GM21528 (cell line): ENCODE measurements at regions not wholly inside any gene's neighbourhood (a gene's known extent, or its start where the extent isn't known, plus 50 kb on each side); places are given as distances from the start of the nearest gene placed in this dataset.
"Not testable (repeated sequence)": the region's sequence is repeated elsewhere in the genome, so short reads cannot be mapped to it uniquely, and the experiment has no call there.

Experiments
- ATAC-seq: cut with Tn5 transposase; IDR thresholded peaks from one replicate; pipeline ENCODE4 v1.9.1; 2021; ENCODE audit warnings: mild to moderate bottlenecking, moderate library complexity; ENCODE audit not compliant: unreplicated experiment, low FRiP score

DNA sequence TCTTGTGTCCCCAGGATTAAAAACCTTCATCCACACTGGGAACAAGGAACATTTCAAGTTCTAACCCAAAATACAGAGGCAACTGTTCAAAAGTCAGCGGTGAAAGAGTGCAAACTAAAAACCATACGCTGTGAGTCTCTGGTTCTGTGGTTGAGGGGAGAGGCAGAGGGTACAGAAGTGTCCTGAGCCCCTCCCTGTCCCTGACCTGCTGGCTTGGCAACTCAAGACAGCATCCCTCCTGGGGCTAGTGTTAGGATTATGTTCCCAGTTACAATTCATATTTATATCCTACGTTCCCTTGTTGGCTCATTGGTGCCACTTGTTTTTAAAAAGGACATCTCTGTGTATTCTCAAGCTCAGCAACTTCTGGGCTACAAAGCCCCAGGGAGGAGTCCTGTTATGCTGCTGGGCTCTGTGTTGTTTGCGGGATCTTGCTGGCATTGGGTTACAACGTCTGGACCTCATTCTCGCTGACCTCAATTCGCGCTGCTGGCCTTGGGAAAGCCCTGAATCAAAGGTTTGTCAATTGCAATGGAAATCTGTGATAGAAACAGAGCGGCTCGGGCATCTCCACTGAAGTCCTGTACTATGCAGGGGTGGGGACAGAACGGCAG, 420.8 kb downstream of the FUT8 start:
- no peak for ATAC-seq

DNA sequence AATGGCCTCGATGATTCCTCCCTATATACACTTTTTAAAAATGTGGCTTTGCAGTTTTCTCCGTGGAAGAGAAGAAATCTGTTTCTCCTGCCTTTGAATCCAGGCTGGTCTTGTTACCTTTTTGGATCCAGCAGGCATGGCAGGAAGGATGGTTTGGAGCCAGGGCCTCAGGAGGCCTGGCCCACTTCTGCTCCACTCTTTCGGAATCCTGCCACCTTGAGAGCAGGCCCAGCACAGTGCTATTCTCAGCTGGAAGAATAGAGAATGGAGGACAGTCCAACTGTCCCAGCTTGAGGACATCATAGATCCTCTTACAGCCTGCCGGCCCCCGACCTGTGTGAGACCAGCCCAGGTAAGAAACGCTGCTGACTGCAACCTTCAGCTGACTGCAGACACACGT, 421.5 kb downstream of the FUT8 start:
- ATAC-seq = no peak

DNA sequence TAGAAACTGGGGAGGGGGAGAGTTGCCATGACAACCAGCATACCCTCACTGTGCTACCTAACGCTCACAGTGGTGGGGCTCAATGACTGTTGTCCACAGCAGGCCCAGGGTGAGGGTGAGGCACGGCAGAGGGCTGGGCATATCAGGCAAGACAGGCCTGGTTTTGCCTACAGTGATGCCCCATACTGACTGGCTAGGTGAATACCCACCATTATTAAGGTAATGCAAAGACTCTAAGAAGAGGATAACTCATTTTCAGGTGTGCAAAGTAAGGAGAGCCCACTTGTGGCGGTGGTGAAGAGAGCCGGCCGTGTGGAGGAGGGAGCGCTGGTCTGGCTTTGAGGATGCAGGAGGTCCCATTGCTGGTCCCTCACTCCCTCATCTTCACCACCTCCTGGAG, 422.3 kb downstream of the FUT8 start:
- ATAC-seq = no peak

DNA sequence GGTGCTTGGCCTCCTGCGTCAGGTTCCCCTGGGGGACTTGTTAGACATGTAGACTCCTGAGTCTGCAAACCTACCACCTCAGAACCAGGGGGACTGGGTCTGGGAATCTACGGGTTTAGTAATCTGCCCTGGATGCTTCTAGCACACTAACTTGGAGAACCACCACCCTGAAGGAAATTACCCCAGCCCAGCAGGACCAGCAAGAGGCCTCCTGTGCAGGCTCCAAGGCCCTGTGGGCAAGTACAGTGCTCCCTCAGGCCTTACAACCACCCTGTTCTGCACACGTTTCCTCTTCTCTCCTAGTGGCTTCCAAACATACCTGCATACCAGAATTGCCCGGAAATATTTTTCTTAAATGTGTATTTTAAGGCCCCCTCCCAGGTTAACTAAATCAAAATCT, 423.0 kb downstream of the FUT8 start:
- ATAC-seq = no peak

DNA sequence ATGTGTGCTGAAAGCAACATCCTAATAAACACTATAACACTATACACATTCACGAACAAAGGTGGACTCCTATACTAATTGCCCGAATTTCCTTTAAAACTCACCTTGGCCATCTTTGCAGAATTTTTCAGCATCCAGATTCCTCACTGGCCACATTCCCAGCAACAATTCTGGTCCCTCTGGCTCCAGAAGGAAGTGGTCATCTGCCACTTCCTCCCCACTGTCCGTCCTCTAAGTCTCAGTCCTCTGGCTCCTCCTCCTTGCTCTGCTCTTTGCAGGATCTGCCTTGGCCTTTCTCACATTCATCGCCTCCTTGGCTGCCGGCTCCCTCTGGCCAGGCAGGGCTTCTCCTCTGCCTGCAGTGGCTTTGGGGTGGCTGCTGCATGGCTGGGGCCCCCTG, 426.0 kb downstream of the FUT8 start:
- no peak for ATAC-seq

DNA sequence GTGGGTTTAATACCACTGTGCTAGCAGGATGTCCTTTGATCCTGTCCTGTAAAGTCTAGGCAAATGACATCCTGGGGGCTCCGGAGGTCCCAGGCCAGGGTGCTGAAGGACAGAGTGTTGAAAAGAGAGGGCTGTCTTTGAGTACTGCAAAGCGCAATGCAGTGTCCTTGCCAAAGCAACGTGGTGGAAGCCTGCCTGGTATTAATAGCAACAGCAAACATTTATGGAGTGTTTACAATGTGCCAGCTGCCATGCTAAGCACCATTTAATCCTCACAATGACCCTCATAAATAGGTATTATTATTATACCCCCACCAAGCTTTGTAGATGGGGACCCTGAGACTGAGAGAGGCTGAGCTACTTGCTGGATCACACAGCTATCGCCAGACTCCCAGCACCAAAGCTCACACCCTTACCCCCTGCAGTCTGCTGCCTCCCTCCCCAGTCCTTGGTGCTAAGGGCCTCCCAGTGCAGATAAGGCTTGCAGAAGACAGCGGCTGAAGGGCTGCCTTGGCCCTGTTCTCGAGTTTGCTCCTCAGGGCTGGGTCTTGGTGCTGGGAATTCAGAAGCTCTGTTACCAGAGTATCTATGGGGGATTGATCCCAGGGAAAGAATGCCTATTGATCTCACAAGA, 427.7 kb downstream of the FUT8 start:
- ATAC-seq = no peak

DNA sequence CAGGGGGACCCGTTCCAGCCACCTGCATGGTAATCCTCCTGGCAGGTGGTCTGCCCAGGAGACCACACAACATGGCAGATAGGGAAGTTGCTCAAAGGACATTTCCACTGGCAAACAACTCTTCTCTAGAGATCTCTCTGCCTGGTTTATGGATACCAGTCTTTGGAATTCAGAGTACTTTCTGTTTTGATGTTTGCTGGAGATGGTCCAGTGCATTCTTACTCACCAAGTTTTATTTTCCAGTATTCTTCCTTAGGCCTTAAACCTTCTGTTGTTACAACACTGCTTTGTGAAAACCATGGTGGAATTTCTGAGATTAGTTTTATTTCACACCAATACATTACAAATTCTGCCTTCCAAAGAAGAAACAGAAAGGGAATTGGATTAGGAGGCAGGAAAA, 428.3 kb downstream of the FUT8 start:
- no peak for ATAC-seq

- ATAC-seq = no peak
Observed at GRCh38 chr14:65846196-65846868, 433.8 kb downstream of the FUT8 start.

GRCh38 chr14:65847075-65847847, 434.7 kb downstream of the FUT8 start:
- peak; percentile 76 for ATAC-seq

DNA sequence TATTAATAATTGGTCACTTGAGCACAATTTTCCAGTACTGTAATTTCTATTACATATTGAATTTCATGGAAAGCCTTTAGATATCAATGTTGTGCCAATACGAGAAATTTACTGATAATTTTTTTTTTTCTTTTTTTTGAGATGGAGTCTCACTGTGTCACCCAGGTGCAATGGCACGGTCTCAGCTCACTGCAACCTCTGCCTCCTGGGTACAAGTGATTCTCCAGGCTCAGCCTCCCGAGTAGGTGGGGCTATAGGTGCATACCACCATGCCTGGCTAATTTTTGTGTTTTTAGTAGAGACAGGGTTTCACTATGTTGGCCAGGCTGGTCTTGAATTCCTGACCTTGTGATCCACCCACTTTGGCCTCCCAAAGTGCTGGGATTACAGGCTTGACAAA, 435.4 kb downstream of the FUT8 start:
- ATAC-seq = not testable (repeated sequence)

DNA sequence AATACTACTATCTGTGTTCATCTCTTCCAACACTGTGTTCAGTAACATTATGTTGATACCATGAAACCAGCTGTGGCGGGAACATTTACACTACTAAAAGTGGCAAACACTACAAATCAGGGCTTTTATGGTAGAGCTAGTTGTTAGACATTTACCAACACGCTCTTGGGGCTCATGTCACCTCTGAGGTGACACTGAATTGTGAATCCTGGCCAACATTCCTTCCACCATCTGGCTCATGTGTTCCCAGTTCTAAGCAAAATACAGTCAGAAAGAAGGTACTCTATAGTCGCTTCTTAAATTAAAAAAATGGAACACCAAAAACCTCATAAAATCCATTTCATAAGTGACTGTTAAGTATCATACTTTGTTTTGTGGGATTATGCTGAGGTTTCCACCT, 436.6 kb downstream of the FUT8 start:
- ATAC-seq = no peak

- no peak for ATAC-seq
Observed at GRCh38 chr14:65849558-65849957, 437.0 kb downstream of the FUT8 start.

GRCh38 chr14:65850429-65851135, 438.1 kb downstream of the FUT8 start:
- no peak for ATAC-seq

DNA sequence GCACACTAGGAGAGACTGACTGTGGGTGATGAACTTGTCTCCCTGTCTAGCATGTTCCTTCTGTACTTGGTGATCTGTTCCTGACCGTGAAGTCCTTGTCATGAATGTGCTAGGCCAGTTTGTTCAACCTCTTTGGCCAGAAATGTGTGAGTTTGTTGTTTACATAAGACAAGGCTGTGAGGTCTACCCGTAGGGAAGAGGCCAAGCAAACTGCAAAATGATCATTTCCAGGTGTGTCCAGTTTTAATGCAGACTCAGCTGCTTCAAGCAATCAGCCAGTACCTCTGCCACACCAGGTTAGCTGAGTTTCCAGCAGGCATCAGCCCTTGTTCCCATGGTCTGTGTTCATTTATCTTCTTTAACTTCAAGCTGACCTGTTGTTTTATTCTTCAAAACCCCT, 440.2 kb downstream of the FUT8 start:
- ATAC-seq = no peak

GRCh38 chr14:65853407-65853955, 441.0 kb downstream of the FUT8 start:
- no peak for ATAC-seq

GRCh38 chr14:65854215-65854614, 441.7 kb downstream of the FUT8 start:
- ATAC-seq = no peak

DNA sequence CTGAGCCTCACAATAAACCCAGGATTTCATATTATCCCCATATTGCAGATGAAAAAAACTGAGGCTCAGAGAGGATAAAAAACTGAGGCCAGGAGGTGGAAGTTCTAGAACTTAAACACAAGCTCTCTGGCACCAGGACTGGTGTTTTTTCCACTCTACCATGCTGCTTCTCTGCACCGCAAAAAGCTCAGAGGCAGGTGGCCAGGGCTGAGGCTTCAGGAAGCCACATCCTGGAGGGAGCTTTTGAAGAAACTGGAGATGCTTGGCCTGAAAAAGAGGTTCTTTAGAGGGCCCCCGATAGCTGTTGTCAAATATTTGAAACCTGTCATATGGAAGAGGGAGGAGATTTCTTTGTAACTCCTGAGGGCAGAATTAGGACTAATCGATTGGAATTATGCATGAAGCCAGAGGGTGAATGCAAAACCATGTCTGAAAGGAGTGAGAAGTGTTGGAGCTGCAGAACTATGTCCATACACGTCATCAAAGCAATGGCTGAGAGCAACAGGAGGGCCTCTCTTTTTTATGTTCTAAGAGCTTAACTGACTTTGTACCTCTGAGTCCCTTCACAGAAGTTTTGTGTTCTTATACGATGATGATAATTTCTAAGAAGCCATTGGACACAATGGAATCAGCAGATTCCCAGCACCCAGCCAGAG, 448.6 kb downstream of the FUT8 start:
- no peak for ATAC-seq

- no peak for ATAC-seq
Observed at GRCh38 chr14:65864549-65864948, 452.0 kb downstream of the FUT8 start.

GRCh38 chr14:65864984-65865383, 452.5 kb downstream of the FUT8 start:
- no peak for ATAC-seq

DNA sequence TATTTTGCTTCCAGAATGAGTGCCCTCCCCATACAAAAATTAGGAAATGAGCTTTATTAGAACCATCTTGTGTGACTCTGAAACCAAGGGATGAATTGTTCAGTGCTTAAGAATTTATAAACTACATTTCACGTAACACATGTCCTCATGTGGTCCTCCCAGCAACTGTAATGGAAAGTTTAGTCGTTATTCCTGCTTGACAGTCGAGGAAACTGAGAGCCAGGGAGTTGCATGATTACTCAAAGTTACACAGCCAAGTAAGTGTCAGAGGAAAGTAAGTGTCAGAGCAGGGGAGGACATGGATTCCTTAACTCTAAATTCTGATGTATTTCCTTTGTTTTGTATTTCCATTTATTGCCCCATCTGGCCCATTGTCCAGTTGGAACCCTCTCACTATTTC, 453.9 kb downstream of the FUT8 start:
- ATAC-seq = no peak
